Panc1 (cell line): ENCODE measurements at regions not wholly inside any gene's neighbourhood (a gene's known extent, or its start where the extent isn't known, plus 50 kb on each side); places are given as distances from the start of the nearest gene placed in this dataset.
A peak's percentile ranks its signal among the peaks of the same experiment; 100 is the strongest.

ENCODE experiments used
- ATAC-seq: fragments of 200-7000 bp; cut with Tn5 transposase; 2 replicates; pipeline ENCODE4 v1.9.1; 2020; ENCODE audit warnings: mild to moderate bottlenecking, moderate library complexity
- BruUV-seq: library from RNA; stranded (reverse); fragments of 400-500 nt; replicated peaks from 2 replicates; lab custom pipeline; 2021; lab: Mats Ljungman, UMichigan
- CTCF ChIA-PET: fragments of 300-600 bp; sonication (Branson Sonifier 250); formaldehyde crosslinking; loops from one replicate; lab custom pipeline; 2022; ENCODE audit warnings: antibody characterized with exemption; lab: Charles Lee
- POLR2A ChIA-PET: fragments of 300-600 bp; sonication (Branson Sonifier 250); formaldehyde crosslinking; loops from one replicate; lab custom pipeline; 2022; ENCODE audit warnings: antibody characterized with exemption; lab: Charles Lee
- DNase-seq: peaks from one replicate; pipeline ENCODE4 v3.0.0-alpha.2; 2010; ENCODE audit warnings: low read depth, low spot score
- H3K27ac ChIP-seq: 2 replicates; pipeline ENCODE4 v1.5.1; 2011; ENCODE audit warnings: mild to moderate bottlenecking, low read length, inconsistent platforms
- H3K27me3 ChIP-seq: fragments of 200-500 bp; sonication (Bioruptor generic); 2 replicates; pipeline ENCODE4 v1.6.0; 2014; ENCODE audit warnings: low read length, inconsistent platforms; ENCODE audit not compliant: control insufficient read depth, insufficient read depth
- H3K36me3 ChIP-seq: fragments of 200-500 bp; sonication (Bioruptor generic); 2 replicates; pipeline ENCODE4 v1.5.1; 2014; ENCODE audit warnings: inconsistent platforms, mild to moderate bottlenecking, low read length, moderate library complexity; ENCODE audit not compliant: control insufficient read depth, insufficient read depth
- H3K4me1 ChIP-seq: 2 replicates; pipeline ENCODE4 v1.5.1; 2011; ENCODE audit warnings: inconsistent platforms, mild to moderate bottlenecking, low read length, moderate library complexity; ENCODE audit not compliant: control insufficient read depth, insufficient read depth
- H3K4me3 ChIP-seq, 2 experiments: 2 replicates each; pipeline ENCODE4 v1.5.1; 2011 to 2012; ENCODE audit warnings: low read depth in 2 of 2, low read length in 2 of 2, mild to moderate bottlenecking in 2 of 2, inconsistent platforms in 1 of 2, moderate library complexity in 1 of 2
- H3K9me3 ChIP-seq: fragments of 200-500 bp; sonication (Bioruptor generic); 2 replicates; pipeline ENCODE4 v1.5.1; 2014; ENCODE audit warnings: low read depth, mild to moderate bottlenecking, inconsistent platforms, low read length, moderate library complexity; ENCODE audit not compliant: control insufficient read depth, insufficient read depth
- POLR2AphosphoS5 ChIP-seq: IDR thresholded peaks from 2 replicates; pipeline ENCODE4 v1.6.1; 2012; ENCODE audit warnings: mild to moderate bottlenecking, low read depth, low read length, moderate library complexity
- SIN3A ChIP-seq: IDR thresholded peaks from 2 replicates; pipeline ENCODE4 v1.6.1; 2012; ENCODE audit warnings: low read depth, mild to moderate bottlenecking, low read length, moderate library complexity, borderline replicate concordance; ENCODE audit not compliant: insufficient read depth
- TCF7L2 ChIP-seq: IDR thresholded peaks from 2 replicates; pipeline ENCODE4 v1.6.1; 2011; ENCODE audit warnings: mild to moderate bottlenecking, low read depth, low read length, inconsistent platforms
- in situ Hi-C: cut with HindIII; loops from 2 replicates; pipeline ENCODE4 v1.10.0; 2016; ENCODE audit warnings: low sequenced_read_pairs, low pct_unique_long_range_greater_than_20kb
- intact Hi-C: fragments of 100-400 bp; cut with micrococcal nuclease; formaldehyde crosslinking; loops from one replicate; pipeline ENCODE4 v1.10.0; 2022; ENCODE audit not compliant: unreplicated experiment
- TF ChIP-seq, protein P1 (sequence below), 2 experiments: IDR thresholded peaks; 2 replicates each; pipeline ENCODE4 v1.6.1; 2011 to 2012; ENCODE audit warnings: low read depth in 2 of 2, control low read depth in 1 of 2, low read length in 1 of 2, mild to moderate bottlenecking in 1 of 2, moderate library complexity in 1 of 2; ENCODE audit not compliant: insufficient read depth in 1 of 2
- TF ChIP-seq, protein P2 (sequence below): fragments of 450-650 bp; IDR thresholded peaks from 2 replicates; pipeline ENCODE4 v1.5.1; 2017; ENCODE audit warnings: mild to moderate bottlenecking

DNA sequence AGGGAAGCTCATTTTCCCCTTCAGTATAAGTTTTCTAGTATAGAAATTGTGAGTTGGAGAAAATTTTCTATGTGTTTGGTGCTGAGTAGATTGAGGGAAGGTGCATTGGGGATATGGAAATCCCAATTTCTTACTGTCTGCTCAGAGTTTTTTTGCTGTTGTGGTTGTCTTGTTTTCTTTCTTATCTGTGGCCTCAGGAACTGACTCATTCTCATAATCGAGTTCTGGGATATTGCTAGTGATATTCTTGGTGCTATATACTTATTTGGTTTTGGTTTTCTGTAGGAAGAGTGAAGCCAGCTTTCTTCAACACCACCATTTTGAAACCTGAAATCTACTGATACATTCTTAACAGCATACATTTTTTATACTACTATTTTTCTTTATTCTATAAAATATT lies 869.2 kb downstream of the DIPK2A start:
- no peak for ATAC-seq
- Histone ChIP-seq H3K27me3 (no peaks in the 10 kb centered on the region), H3K36me3 (no peaks in the 10 kb centered on the region), H3K4me1 (no peaks in the 10 kb centered on the region), H3K4me3 (no peak overlapping the region), H3K9me3 (peaks cover 3% of the 10 kb centered on the region; the same call in 1 of the 2 replicates), H3K27ac (no peak overlapping the region)
- CTCF ChIA-PET, result no interaction called here
- POLR2A ChIA-PET, result no interaction called here
- DNase-seq, result no peak
- intact Hi-C loops (no loop called here), in situ Hi-C loops (no loop called here)
- no TSS peak for BruUV-seq
- TF ChIP-seq, protein P1, sequence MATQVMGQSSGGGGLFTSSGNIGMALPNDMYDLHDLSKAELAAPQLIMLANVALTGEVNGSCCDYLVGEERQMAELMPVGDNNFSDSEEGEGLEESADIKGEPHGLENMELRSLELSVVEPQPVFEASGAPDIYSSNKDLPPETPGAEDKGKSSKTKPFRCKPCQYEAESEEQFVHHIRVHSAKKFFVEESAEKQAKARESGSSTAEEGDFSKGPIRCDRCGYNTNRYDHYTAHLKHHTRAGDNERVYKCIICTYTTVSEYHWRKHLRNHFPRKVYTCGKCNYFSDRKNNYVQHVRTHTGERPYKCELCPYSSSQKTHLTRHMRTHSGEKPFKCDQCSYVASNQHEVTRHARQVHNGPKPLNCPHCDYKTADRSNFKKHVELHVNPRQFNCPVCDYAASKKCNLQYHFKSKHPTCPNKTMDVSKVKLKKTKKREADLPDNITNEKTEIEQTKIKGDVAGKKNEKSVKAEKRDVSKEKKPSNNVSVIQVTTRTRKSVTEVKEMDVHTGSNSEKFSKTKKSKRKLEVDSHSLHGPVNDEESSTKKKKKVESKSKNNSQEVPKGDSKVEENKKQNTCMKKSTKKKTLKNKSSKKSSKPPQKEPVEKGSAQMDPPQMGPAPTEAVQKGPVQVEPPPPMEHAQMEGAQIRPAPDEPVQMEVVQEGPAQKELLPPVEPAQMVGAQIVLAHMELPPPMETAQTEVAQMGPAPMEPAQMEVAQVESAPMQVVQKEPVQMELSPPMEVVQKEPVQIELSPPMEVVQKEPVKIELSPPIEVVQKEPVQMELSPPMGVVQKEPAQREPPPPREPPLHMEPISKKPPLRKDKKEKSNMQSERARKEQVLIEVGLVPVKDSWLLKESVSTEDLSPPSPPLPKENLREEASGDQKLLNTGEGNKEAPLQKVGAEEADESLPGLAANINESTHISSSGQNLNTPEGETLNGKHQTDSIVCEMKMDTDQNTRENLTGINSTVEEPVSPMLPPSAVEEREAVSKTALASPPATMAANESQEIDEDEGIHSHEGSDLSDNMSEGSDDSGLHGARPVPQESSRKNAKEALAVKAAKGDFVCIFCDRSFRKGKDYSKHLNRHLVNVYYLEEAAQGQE (IDR thresholded peaks at IDR 0.05; ENCODE audit: insufficient read depth in 1 of 2, low read depth in 2 of 2, low read length in 1 of 2), result no peak
- TF ChIP-seq, protein P2, sequence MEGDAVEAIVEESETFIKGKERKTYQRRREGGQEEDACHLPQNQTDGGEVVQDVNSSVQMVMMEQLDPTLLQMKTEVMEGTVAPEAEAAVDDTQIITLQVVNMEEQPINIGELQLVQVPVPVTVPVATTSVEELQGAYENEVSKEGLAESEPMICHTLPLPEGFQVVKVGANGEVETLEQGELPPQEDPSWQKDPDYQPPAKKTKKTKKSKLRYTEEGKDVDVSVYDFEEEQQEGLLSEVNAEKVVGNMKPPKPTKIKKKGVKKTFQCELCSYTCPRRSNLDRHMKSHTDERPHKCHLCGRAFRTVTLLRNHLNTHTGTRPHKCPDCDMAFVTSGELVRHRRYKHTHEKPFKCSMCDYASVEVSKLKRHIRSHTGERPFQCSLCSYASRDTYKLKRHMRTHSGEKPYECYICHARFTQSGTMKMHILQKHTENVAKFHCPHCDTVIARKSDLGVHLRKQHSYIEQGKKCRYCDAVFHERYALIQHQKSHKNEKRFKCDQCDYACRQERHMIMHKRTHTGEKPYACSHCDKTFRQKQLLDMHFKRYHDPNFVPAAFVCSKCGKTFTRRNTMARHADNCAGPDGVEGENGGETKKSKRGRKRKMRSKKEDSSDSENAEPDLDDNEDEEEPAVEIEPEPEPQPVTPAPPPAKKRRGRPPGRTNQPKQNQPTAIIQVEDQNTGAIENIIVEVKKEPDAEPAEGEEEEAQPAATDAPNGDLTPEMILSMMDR, result no peak
- TF ChIP-seq SIN3A, result no peak
- TF ChIP-seq TCF7L2, result no peak
- no peak for TF ChIP-seq POLR2AphosphoS5

DNA sequence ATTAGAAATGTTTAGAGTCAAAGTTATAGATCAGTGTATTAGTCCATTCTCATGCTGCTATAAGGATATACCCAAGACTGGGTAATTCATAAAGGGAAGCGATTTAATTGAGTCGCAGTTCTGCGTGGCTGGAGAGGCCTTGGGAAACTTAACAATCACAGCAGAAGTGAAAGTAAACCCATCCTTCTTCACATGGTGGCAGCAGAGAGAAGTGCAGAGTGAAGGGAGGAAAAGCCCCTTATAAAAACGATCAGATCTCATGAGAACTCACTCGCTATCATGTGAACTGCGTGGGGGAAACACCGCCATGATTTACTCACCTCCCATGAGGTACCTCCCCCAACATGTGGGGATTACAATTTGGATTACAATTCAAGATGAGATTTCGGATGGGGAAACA lies 871.5 kb downstream of the DIPK2A start:
- TF ChIP-seq POLR2AphosphoS5, result no peak
- TF ChIP-seq, protein P2, result 0 out of 2 replicates have a peak, but pooled peaks have one; percentile 8
- TF ChIP-seq TCF7L2, result no peak
- TF ChIP-seq, protein P1 (IDR thresholded peaks at IDR 0.05; ENCODE audit: insufficient read depth in 1 of 2, low read depth in 2 of 2, low read length in 1 of 2), result no peak
- no peak for TF ChIP-seq SIN3A
- CTCF ChIA-PET, result no interaction called here
- in situ Hi-C loops, result no loop called here
- DNase-seq, result no peak
- no peak for ATAC-seq
- BruUV-seq, result no TSS peak
- Histone ChIP-seq H3K4me1 (no peaks in the 10 kb centered on the region), H3K36me3 (no peaks in the 10 kb centered on the region), H3K27ac (no peak overlapping the region), H3K4me3 (no peak overlapping the region), H3K9me3 (peaks cover 3% of the 10 kb centered on the region; the same call in 1 of the 2 replicates), H3K27me3 (no peaks in the 10 kb centered on the region)
- intact Hi-C loops, result no loop called here
- POLR2A ChIA-PET, result no interaction called here
